ENCODE measurements at regions not wholly inside any gene's neighbourhood (a gene's known extent, or its start where the extent isn't known, plus 50 kb on each side); places are given as distances from the start of the nearest gene placed in this dataset.

- no peak for FAIRE-seq
These were observed 85.8 kb downstream of the DLL1 start for GRCh38 chr6:170205126-170205525.

More at GRCh38 chr6:170205126-170205525, 85.8 kb downstream of the DLL1 start:
- H2BK12ac ChIP-seq (ENCODE audit: low read depth, low read length): no peak overlapping the region
- no peak overlapping the region for H3K14ac ChIP-seq (ENCODE audit: insufficient read length)
- DNase-seq (ENCODE audit: low read depth in 1 of 2, low spot score in 2 of 2): peak in 1 of 2 experiments; percentile 11
- H2AK5ac ChIP-seq (ENCODE audit: low read depth, low read length): no peak overlapping the region
- no peaks in the 10 kb centered on the region; the same call in 1 of the 2 replicates for H3K79me1 ChIP-seq (ENCODE audit: low read depth, low read length)
- no peaks in the 10 kb centered on the region for H3K4me1 ChIP-seq (replicated peaks in 1 of 4; ENCODE audit: control insufficient read depth in 3 of 4, insufficient read depth in 4 of 4, low read length in 3 of 4)
- H3K9me3 ChIP-seq (ENCODE audit: insufficient read depth in 2 of 2, low read depth in 1 of 2, low read length in 1 of 2): peaks cover 0 to 6% of the 10 kb centered on the region in 2 experiments; a peak in 1 of 4 replicates
- no peak overlapping the region for H2BK120ac ChIP-seq (replicated peaks; ENCODE audit: low read depth, low read length)
- H4K91ac ChIP-seq (replicated peaks; ENCODE audit: insufficient read length, low read length): no peak overlapping the region
- no peaks in the 10 kb centered on the region for H3K79me2 ChIP-seq (ENCODE audit: control insufficient read depth in 1 of 2, insufficient read depth in 2 of 2, low read length in 2 of 2)
- H3K23me2 ChIP-seq (ENCODE audit: low read depth, low read length): no peaks in the 10 kb centered on the region; the same call in 1 of the 2 replicates
- ChIA-PET CTCF (ENCODE audit: partially characterized antibody) (interaction anchor here (1.2 to 1.6 kb wide), 4 partner anchors 25 to 373 kb away, joined by 3 to 5 read pairs (median 4); no protein-coding TSS in a partner anchor), POLR2A (ENCODE audit: partially characterized antibody) (no interaction called here)
- no peaks in the 10 kb centered on the region; a peak in 1 of 7 replicates for H3K27me3 ChIP-seq (replicated peaks in 1 of 4; ENCODE audit: control insufficient read depth in 3 of 4, extremely low read depth in 1 of 4, insufficient read depth in 3 of 4, low read length in 3 of 4)
- peaks cover 0 to 5% of the 10 kb centered on the region in 2 experiments for H4K20me1 ChIP-seq (replicated peaks in 1 of 2; ENCODE audit: control insufficient read depth in 1 of 2, insufficient read depth in 2 of 2, low read length in 2 of 2)
- H3K4ac ChIP-seq (replicated peaks; ENCODE audit: insufficient read length, low read depth, low read length): no peak overlapping the region
- 77% methylated on average over 6 of the region's 6 CpGs; no CpG with 5 or more reads in 1 of the 2 experiments for WGBS, 2 experiments (ENCODE audit: extremely low coverage in 1 of 2, insufficient coverage in 1 of 2, insufficient read length in 1 of 2, insufficient replicate concordance in 2 of 2, low coverage in 1 of 2, low lambda C conversion rate in 2 of 2, missing lambda C conversion rate in 1 of 2)
- no peak overlapping the region for H3K27ac ChIP-seq (ENCODE audit: low read depth, low read length)
- H3K23ac ChIP-seq (ENCODE audit: insufficient read length): no peak overlapping the region
- H2BK20ac ChIP-seq (ENCODE audit: low read length): no peak overlapping the region
- no peak overlapping the region for H3K4me3 ChIP-seq (ENCODE audit: extremely low read depth in 1 of 4, insufficient read depth in 2 of 4, low read depth in 3 of 4, low read length in 4 of 4)
- no peak overlapping the region for H2BK15ac ChIP-seq (ENCODE audit: low read length)
- no peaks in the 10 kb centered on the region for H3K36me3 ChIP-seq (ENCODE audit: control insufficient read depth in 2 of 4, insufficient read depth in 4 of 4, low read length in 3 of 4)
- H3K56ac ChIP-seq (replicated peaks; ENCODE audit: insufficient read length, low read depth, low read length): no peak overlapping the region
- H3K4me2 ChIP-seq (ENCODE audit: insufficient read depth in 1 of 2, low read depth in 2 of 2, low read length in 2 of 2): no peak overlapping the region
- H2AFZ ChIP-seq (ENCODE audit: low read length): no peak overlapping the region
- H2BK5ac ChIP-seq (ENCODE audit: low read depth, low read length): no peak overlapping the region
- H4K8ac ChIP-seq (ENCODE audit: extremely low read depth, insufficient read depth, low read length): no peak overlapping the region
- H3K18ac ChIP-seq (ENCODE audit: extremely low read depth, low read length): no peak overlapping the region
- no peak overlapping the region for H4K5ac ChIP-seq (ENCODE audit: insufficient read length, low read depth, low read length)
- H3K9ac ChIP-seq (replicated peaks in 1 of 4; ENCODE audit: extremely low read depth in 1 of 4, low read depth in 3 of 4, low read length in 3 of 4): no peak overlapping the region
- no peak for TF ChIP-seq HDAC6 (IDR thresholded peaks at IDR 0.05; ENCODE audit: low read depth, low read length)
- TF ChIP-seq KDM4A (IDR thresholded peaks at IDR 0.05; ENCODE audit: low read depth, low read length, severe bottlenecking): no peak

Data from H1 (cell line).